ENCODE measurements at regions not wholly inside any gene's neighbourhood (a gene's known extent, or its start where the extent isn't known, plus 50 kb on each side); places are given as distances from the start of the nearest gene placed in this dataset.

DNA sequence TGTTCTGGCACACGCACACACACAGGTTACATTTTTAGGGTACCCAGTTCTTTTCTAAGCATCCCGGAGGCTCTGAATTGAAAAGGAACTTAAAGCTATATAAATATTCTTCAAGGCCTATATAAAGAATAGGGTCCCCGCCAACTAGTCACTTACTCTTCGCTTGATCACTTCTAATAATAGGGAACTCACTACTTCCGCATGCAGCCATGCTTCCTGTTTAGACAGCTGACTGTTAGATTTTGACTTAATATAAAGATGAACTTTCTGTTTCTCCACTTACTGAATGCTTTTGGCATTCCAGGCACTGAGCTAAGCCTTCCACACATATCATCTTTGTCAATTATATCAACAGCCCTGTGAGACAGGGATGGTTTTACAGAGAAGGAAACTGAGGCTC is 259.6 kb downstream of the TSHZ3 start:
- TF ChIP-seq, protein P1, sequence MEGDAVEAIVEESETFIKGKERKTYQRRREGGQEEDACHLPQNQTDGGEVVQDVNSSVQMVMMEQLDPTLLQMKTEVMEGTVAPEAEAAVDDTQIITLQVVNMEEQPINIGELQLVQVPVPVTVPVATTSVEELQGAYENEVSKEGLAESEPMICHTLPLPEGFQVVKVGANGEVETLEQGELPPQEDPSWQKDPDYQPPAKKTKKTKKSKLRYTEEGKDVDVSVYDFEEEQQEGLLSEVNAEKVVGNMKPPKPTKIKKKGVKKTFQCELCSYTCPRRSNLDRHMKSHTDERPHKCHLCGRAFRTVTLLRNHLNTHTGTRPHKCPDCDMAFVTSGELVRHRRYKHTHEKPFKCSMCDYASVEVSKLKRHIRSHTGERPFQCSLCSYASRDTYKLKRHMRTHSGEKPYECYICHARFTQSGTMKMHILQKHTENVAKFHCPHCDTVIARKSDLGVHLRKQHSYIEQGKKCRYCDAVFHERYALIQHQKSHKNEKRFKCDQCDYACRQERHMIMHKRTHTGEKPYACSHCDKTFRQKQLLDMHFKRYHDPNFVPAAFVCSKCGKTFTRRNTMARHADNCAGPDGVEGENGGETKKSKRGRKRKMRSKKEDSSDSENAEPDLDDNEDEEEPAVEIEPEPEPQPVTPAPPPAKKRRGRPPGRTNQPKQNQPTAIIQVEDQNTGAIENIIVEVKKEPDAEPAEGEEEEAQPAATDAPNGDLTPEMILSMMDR (IDR thresholded peaks at IDR 0.05), result no peak
- intact Hi-C loops (cut with DNase I), result no loop called here
- ATAC-seq, result peak; percentile 32
- Histone ChIP-seq H3K27ac (no peak overlapping the region), H3K4me3 (no peak overlapping the region), H3K36me3 (no peaks in the 10 kb centered on the region), H3K9me3 (no peaks in the 10 kb centered on the region), H3K27me3 (no peaks in the 10 kb centered on the region), H3K4me1 (no peaks in the 10 kb centered on the region)
- DNase-seq, result no peak

DNA sequence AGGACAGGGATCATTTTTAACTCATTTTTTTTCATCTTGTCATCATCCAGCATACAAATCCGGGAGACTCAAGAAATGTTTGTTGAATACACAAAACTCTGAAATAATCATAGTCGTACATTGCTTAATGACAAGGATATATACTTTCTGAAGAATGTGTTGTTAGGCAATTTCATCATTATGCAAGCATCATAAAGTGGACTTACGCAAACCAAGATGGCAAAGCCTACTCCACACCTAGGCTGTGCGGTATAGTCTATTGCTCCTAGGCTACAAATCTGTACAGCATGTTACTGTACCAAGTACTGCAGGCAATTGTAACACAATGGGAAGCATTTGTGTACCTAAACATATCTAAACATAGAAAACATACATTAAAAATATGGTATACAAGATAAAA is 264.1 kb downstream of the TSHZ3 start:
- Histone ChIP-seq H3K4me1 (no peaks in the 10 kb centered on the region), H3K36me3 (no peaks in the 10 kb centered on the region), H3K4me3 (no peak overlapping the region), H3K9me3 (no peaks in the 10 kb centered on the region), H3K27ac (no peak overlapping the region), H3K27me3 (no peaks in the 10 kb centered on the region)
- TF ChIP-seq, protein P1 (IDR thresholded peaks at IDR 0.05), result no peak
- intact Hi-C loops (cut with DNase I), result no loop called here
- ATAC-seq (no peak), DNase-seq (no peak)

DNA sequence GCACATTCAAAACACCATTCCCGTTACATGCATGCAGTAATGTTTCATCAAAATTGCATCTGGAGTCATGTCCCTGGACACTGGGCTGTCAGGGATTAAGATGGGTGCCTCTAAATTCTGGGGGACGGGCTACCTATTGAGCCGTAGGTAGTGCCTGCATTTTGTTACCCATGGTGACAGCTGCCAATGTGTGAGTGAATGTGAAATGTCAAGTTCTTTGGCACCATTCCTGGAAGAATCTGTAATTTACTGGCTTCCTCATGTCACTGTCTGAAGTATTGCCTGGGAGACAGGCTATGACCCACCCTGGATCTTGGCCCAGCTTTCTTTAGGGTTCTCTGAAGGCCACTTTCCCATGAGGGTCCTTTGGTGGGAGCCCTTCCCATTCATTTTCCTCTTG is 266.1 kb downstream of the TSHZ3 start:
- Histone ChIP-seq H3K36me3 (no peaks in the 10 kb centered on the region), H3K27ac (no peak overlapping the region), H3K9me3 (no peaks in the 10 kb centered on the region), H3K4me3 (no peak overlapping the region), H3K27me3 (peaks cover 6% of the 10 kb centered on the region), H3K4me1 (no peaks in the 10 kb centered on the region)
- ATAC-seq (no peak), DNase-seq (no peak)
- TF ChIP-seq, protein P1 (IDR thresholded peaks at IDR 0.05), result no peak
- intact Hi-C loops (cut with DNase I), result no loop called here

DNA sequence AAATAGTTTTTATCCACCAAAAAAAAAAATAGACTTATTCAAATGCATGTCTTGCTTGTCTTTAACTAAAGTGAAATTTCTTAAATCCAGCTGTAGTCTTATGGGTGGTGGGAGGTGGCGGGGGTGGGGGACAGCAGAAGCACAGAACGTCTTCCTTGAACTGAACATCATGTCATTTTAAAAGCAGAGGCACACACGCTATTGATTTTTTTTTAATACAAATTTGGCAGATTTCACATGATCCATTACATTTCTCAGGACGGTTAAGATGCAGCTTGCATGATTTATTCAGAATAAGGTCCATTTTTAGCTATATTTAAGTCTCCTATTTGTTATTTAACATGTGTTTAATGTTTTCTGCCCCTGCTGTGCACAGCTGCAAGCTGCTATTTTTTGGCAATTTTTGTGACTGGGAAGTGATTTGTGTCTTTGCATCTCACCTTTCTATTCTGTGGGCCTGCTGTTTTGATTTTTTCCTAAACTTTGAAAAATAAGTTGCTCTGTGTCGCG is 274.0 kb downstream of the TSHZ3 start:
- H3K27ac ChIP-seq, result no peak overlapping the region
- H3K4me1 ChIP-seq, result no peaks in the 10 kb centered on the region
- H3K9me3 ChIP-seq, result no peaks in the 10 kb centered on the region
- TF ChIP-seq, protein P1 (IDR thresholded peaks at IDR 0.05), result no peak
- DNase-seq, result no peak
- H3K36me3 ChIP-seq, result no peaks in the 10 kb centered on the region
- ATAC-seq, result no peak
- peaks cover 38% of the 10 kb centered on the region for H3K27me3 ChIP-seq
- intact Hi-C loops (cut with DNase I), result no loop called here
- no peak overlapping the region for H3K4me3 ChIP-seq

DNA sequence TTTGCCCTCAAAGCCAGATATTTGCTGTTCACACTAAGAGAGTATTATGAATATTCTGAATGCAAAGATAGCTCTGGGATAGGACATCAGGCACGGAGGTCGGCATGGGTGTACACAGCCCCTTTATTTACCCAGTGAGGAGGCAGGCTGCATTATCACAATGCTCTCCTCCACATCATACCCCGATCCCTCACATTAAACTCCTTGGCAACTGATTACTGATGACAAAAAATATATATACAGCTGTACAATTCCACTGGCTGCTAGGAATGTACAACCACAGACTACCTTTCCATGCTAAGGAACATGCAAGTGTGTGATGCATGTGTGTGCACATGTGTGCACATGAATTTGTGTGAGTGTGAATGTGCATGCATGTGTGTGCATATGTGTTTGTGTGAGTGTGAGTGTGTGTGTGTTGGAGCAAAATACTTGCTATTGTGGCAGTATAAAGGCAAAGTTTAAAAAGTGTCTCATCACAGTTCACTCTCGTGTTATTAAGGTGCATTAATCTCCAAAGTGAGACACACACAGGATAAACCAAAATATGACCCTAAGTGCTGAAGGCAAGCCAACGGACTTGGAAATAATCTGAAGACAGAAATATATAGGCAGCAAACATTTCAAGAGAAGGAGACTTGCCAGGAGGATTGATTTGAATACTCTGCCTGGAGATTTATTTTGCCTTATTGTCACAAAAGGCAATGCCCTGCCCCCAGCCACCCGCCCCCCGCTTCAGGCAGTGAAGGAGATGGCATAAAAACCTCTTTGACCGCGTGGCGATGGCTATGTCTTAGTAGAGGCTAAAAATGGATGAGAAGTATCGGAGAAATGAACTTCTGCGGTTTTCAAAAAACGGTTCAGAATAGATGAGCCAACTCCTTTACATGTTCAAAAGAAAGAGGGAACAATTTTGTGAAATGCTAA is 274.8 kb downstream of the TSHZ3 start:
- Histone ChIP-seq H3K36me3 (no peaks in the 10 kb centered on the region), H3K9me3 (no peaks in the 10 kb centered on the region), H3K27me3 (peaks cover 38% of the 10 kb centered on the region), H3K4me1 (no peaks in the 10 kb centered on the region), H3K27ac (no peak overlapping the region), H3K4me3 (no peak overlapping the region)
- no peak for ATAC-seq
- TF ChIP-seq, protein P1 (IDR thresholded peaks at IDR 0.05), result no peak
- intact Hi-C loops (cut with DNase I), result no loop called here
- no peak for DNase-seq
